Suprapubic skin (tissue), 4 donors: ENCODE measurements at regions not wholly inside any gene's neighbourhood (a gene's known extent, or its start where the extent isn't known, plus 50 kb on each side); places are given as distances from the start of the nearest gene placed in this dataset.

Experiments
- EP300 ChIP-seq: sonication (generic); formaldehyde crosslinking; IDR thresholded peaks from one replicate; pipeline ENCODE4 v1.6.1; 2017; ENCODE audit warnings: antibody characterized with exemption
- POLR2A ChIP-seq, 2 donors: fragments of 450-650 bp; IDR thresholded peaks; one replicate each; pipeline ENCODE4 v1.6.1; 2017; ENCODE audit warnings: antibody characterized with exemption in 2 of 2, mild to moderate bottlenecking in 2 of 2, moderate library complexity in 2 of 2
- POLR2AphosphoS5 ChIP-seq, 3 donors: sonication (generic); formaldehyde crosslinking; IDR thresholded peaks; one replicate each; pipeline ENCODE4 v1.6.1; 2017; ENCODE audit warnings: antibody characterized with exemption in 3 of 3
- TF ChIP-seq, protein P1 (sequence below), 2 donors: fragments of 200-600 bp in 1 of 2; fragments of 450-650 bp in 1 of 2; sonication (generic) in 1 of 2; IDR thresholded peaks; one replicate each; pipeline ENCODE4 v1.5.1; 2016 to 2019; ENCODE audit warnings: antibody characterized with exemption in 2 of 2, mild to moderate bottlenecking in 1 of 2, moderate library complexity in 1 of 2

DNA sequence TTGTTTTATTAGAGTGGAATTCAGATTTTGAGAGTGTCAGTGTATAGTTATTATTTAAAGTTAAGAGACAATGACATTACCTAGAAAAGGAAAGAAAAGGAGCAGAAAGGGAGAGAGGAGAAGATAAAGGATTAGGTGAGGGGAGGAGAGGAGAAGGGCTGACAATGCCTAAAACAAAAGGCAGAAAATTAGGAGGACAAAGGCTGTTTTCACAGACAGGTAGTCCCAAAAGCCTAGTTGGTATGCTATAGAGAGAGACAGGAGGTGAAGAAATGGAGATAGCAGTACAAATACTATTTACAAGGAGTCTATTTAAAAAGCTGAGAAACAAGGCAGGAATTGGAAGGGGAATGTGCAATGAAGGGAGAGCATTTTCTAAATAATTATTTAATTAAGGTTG is 409.4 kb upstream of the ADGRB3 start:
- TF ChIP-seq POLR2AphosphoS5 (IDR thresholded peaks at IDR 0.05) (no peak), POLR2A (IDR thresholded peaks at IDR 0.05) (no peak), EP300 (no peak)
- TF ChIP-seq, protein P1, sequence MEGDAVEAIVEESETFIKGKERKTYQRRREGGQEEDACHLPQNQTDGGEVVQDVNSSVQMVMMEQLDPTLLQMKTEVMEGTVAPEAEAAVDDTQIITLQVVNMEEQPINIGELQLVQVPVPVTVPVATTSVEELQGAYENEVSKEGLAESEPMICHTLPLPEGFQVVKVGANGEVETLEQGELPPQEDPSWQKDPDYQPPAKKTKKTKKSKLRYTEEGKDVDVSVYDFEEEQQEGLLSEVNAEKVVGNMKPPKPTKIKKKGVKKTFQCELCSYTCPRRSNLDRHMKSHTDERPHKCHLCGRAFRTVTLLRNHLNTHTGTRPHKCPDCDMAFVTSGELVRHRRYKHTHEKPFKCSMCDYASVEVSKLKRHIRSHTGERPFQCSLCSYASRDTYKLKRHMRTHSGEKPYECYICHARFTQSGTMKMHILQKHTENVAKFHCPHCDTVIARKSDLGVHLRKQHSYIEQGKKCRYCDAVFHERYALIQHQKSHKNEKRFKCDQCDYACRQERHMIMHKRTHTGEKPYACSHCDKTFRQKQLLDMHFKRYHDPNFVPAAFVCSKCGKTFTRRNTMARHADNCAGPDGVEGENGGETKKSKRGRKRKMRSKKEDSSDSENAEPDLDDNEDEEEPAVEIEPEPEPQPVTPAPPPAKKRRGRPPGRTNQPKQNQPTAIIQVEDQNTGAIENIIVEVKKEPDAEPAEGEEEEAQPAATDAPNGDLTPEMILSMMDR (IDR thresholded peaks at IDR 0.05): no peak
